Activated naive CD8-positive, alpha-beta T cell treated with anti-CD3 and anti-CD28 coated beads, Interleukin-2, amount 50 U/mL, for 24 hours (primary cell): ENCODE measurements at regions not wholly inside any gene's neighbourhood (a gene's known extent, or its start where the extent isn't known, plus 50 kb on each side); places are given as distances from the start of the nearest gene placed in this dataset.

Source experiments
- ATAC-seq: fragments of 150-1000 bp; cut with Tn5 transposase; one replicate; pipeline ENCODE4 v1.10.0; 2021
- DNase-seq: peaks from one replicate; pipeline ENCODE4 v3.0.0; 2021
- H3K27ac Mint-ChIP-seq: one replicate; pipeline ENCODE4 v1.8.0; 2021; ENCODE audit warnings: mild to moderate bottlenecking, mixed read lengths
- H3K27me3 Mint-ChIP-seq: one replicate; pipeline ENCODE4 v1.8.0; 2021; ENCODE audit warnings: mixed read lengths
- H3K36me3 Mint-ChIP-seq: one replicate; pipeline ENCODE4 v1.8.0; 2021; ENCODE audit warnings: low read depth, mixed read lengths
- H3K4me1 Mint-ChIP-seq: one replicate; pipeline ENCODE4 v1.8.0; 2021; ENCODE audit warnings: mixed read lengths
- H3K4me3 Mint-ChIP-seq: one replicate; pipeline ENCODE4 v1.8.0; 2021; ENCODE audit warnings: mild to moderate bottlenecking, moderate library complexity, mixed read lengths
- H3K9me3 Mint-ChIP-seq: one replicate; pipeline ENCODE4 v1.8.0; 2021; ENCODE audit warnings: mixed read lengths

DNA sequence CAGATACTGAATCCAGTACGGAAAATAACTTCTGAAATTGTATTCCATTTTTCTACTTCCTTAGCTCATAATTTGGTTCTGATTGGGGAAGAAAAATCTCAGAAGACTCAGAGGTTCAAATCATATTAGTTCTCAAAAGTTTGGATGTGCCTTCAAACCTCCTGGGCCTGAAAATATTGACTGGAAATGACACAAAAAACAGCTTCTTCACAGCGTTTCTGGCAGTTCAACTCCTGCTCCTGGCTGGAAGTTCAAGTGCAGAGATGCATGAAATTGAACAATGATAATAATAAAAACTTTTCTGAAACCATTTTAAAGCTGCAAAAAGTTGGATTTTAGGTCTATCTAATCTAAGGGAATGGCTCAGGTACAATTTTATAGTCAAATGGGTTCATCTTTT lies 1459.9 kb upstream of the CELF4 start:
- Mint-ChIP-seq H3K4me1 (no peaks in the 10 kb centered on the region), H3K36me3 (no peaks in the 10 kb centered on the region), H3K27ac (no peak overlapping the region), H3K4me3 (no peak overlapping the region), H3K27me3 (no peaks in the 10 kb centered on the region), H3K9me3 (no peaks in the 10 kb centered on the region)
- ATAC-seq: no peak
- no peak for DNase-seq

DNA sequence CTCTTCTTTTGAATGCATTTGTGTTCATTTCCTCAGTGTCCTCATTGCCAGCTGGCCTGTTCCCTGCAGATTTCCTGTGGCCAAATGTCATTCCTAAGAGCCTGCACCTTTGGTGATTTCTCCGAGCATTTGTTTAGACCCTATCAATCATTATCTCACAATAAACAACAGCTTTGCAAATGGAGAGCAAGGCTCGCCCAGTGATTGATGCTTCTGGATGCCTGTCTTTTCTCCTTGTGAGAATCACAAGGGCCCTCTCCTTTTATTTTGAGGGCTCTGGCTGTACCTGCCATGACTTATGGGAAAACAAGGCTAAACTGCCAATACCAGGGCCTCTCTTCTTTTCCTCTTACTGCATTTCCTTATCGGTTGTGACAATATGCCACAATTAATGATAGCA lies 1454.4 kb upstream of the CELF4 start:
- H3K27ac Mint-ChIP-seq: no peak overlapping the region

DNA sequence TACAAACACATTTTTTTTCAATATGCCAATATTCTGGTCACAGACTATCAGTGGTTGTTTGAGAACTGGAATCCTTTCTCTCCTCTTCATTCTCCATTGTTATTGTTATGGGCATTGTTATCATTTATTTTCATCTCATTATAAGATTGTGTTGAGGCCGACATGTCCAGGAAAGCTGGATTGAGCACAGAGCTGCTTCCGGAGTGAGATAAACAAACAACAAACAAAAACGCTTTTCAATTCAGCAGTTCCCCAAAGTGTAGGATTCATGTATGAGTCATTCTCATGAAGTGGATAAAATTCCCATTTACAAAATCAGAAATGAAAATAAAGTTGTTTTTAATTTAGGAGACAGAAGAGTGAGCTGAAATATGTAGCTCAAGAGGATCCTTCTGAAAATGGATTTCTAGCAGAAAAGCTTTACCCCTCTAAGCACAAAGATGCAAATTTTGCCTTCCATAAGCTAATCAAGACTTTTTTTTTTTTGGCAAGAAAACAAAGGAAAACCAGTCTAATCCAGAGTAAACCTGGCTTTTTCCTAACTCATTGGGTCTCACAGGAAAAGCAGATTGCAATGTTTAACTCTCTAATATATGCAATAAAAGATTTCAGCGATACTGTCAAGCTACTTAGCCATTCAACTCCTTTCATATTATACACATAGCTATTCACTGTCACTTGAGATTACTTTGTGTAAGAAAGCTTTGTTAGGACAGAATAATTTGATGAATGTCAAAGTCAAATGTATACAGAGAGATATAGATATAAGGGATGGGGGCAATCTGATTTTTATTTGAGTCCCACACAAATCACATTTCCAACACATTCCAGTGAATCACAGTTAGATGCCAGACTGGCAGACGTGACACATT lies 1441.7 kb upstream of the CELF4 start:
- Mint-ChIP-seq H3K36me3 (no peaks in the 10 kb centered on the region), H3K4me3 (no peak overlapping the region), H3K9me3 (no peaks in the 10 kb centered on the region), H3K27ac (no peak overlapping the region), H3K27me3 (no peaks in the 10 kb centered on the region), H3K4me1 (no peaks in the 10 kb centered on the region)
- no peak for DNase-seq
- no peak for ATAC-seq

More for the DNA sequence above, 1454.4 kb upstream of the CELF4 start:
- no peak overlapping the region for H3K4me3 Mint-ChIP-seq
- no peaks in the 10 kb centered on the region for H3K27me3 Mint-ChIP-seq
- no peaks in the 10 kb centered on the region for H3K36me3 Mint-ChIP-seq
- no peak for DNase-seq
- no peaks in the 10 kb centered on the region for H3K4me1 Mint-ChIP-seq
- no peaks in the 10 kb centered on the region for H3K9me3 Mint-ChIP-seq
- ATAC-seq: no peak

DNA sequence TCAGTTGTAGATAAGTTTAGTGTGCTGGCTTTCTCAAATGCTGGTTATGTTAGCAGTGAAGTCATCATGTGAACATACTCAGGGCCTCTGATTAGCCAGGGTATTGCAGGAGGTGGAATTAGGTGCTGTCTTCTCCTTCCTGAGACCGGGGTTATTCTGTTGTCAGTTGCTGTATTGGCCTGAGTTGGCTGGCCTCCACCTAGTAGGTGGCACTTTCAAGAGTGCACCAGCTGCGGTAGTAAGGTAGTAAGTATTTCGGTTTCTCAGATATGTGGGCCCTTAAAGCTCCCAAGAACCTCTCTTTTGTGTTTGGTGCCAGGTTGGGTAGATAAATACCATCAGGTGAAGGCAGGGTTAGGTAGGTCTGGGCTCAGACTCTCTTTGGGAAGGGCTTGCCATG lies 1430.5 kb upstream of the CELF4 start:
- no peak for DNase-seq
- ATAC-seq: peak; percentile 24
- Mint-ChIP-seq H3K27me3 (no peaks in the 10 kb centered on the region), H3K4me3 (no peak overlapping the region), H3K27ac (no peak overlapping the region), H3K36me3 (no peaks in the 10 kb centered on the region), H3K4me1 (no peaks in the 10 kb centered on the region), H3K9me3 (peaks cover 17% of the 10 kb centered on the region)

DNA sequence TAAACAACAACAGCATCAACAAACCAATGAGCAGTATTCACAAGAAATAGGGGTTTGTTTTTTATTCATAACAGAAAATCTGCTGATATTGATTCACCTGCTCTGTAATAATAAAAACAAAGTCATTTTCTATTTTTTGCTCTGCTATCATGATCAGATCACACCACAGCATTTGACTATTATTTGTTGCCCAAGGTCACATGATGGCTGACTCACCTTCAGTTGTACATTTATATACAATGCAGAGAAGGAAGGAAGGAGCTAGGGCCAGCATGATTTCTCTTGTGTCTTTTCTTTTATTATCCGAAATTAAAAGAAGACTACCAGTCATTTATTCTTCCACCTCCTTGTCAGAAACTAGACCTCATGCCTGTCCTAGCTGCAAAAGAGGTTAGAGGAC lies 1427.7 kb upstream of the CELF4 start:
- no peak overlapping the region for H3K27ac Mint-ChIP-seq
- H3K27me3 Mint-ChIP-seq: no peaks in the 10 kb centered on the region
- DNase-seq (no peak), ATAC-seq (no peak)
- no peaks in the 10 kb centered on the region for H3K36me3 Mint-ChIP-seq
- no peaks in the 10 kb centered on the region for H3K4me1 Mint-ChIP-seq
- no peak overlapping the region for H3K4me3 Mint-ChIP-seq
- peaks cover 19% of the 10 kb centered on the region for H3K9me3 Mint-ChIP-seq

DNA sequence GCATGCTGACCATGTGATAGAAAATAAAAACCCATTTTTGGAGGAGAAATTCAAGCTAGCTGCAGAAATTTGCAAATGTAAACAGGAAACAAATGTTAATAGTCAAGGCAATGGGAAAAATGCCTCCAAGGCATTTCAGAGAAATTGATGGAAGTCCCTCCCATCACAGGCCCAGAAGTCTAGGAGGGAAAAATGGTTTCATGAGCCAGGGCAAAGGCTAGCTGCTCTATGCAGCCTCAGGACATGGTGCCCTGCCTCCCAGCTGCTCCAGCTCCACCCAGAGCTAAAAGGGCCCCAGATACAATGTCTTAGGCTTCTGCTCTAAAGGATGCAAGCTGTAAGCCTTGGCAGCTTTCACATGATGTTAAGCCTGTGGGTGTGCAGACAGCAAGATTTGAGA lies 1419.4 kb upstream of the CELF4 start:
- DNase-seq (no peak), ATAC-seq (no peak)
- Mint-ChIP-seq H3K27me3 (peaks cover 2% of the 10 kb centered on the region), H3K4me1 (no peaks in the 10 kb centered on the region), H3K36me3 (no peaks in the 10 kb centered on the region), H3K9me3 (peaks cover 11% of the 10 kb centered on the region), H3K27ac (no peak overlapping the region), H3K4me3 (no peak overlapping the region)

DNA sequence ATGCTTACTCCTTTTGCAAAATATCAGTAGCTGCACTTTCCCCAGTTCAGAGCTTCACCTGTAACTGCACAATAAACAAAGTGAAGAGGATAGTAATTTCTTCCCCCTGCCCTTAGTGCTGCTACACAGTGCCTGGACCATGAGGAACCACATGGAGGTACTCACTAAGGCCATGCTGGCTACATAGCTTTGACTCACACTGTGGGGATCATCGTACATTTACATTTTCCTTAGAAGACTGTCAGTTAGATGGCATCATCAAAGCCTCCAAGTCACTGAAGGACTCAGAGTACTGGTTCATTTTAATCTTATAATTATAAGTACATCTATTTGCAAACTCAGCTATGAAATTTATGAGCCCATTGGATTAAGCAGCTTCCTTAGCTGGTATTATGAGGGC lies 1416.5 kb upstream of the CELF4 start:
- no peak overlapping the region for H3K27ac Mint-ChIP-seq
- H3K4me3 Mint-ChIP-seq: no peak overlapping the region
- ATAC-seq: no peak
- H3K36me3 Mint-ChIP-seq: no peaks in the 10 kb centered on the region
- peaks cover 2% of the 10 kb centered on the region for H3K27me3 Mint-ChIP-seq
- DNase-seq: no peak
- peaks cover 11% of the 10 kb centered on the region for H3K9me3 Mint-ChIP-seq
- no peaks in the 10 kb centered on the region for H3K4me1 Mint-ChIP-seq

DNA sequence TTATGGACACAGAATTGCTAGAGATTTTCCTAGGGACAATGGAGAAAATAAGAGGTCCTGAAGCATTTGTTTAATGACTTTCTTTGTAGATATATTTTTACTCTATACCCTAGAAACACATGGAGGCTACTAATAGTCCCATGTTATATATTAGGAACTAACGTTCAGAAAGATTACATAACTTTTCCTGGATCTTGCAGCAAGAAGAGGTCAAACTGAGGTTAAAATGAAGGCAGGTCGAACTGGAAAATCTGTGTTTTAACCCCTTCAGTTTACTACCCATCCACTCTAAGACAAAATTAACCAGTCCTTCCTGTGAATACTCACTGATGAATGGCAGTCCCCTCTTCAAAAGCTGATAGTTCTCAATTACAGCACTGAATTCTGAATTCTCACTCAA lies 1415.8 kb upstream of the CELF4 start:
- DNase-seq (no peak), ATAC-seq (no peak)
- Mint-ChIP-seq H3K9me3 (peaks cover 11% of the 10 kb centered on the region), H3K4me3 (no peak overlapping the region), H3K4me1 (no peaks in the 10 kb centered on the region), H3K27ac (no peak overlapping the region), H3K27me3 (peaks cover 2% of the 10 kb centered on the region), H3K36me3 (no peaks in the 10 kb centered on the region)

DNA sequence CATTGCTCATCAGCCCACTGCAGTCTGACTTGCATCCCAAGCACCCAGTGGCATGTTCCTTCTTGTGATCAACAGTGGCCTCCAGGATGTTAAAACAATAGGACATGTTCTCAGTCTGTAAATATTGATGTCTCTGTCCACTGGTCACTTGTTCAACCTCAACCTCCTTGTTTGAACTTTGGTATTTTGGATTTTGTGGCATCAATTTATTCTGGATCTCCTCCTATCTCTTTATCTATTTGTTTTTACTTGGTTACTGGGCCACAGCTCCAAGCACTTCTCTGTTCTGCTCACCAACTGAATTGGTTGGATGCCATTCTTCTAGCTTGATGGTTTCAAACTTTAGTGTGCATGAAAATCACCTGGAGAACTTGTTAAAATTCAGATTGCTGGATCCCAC lies 1414.8 kb upstream of the CELF4 start:
- Mint-ChIP-seq H3K27me3 (peaks cover 2% of the 10 kb centered on the region), H3K9me3 (peaks cover 11% of the 10 kb centered on the region), H3K36me3 (no peaks in the 10 kb centered on the region), H3K27ac (no peak overlapping the region), H3K4me3 (no peak overlapping the region), H3K4me1 (no peaks in the 10 kb centered on the region)
- no peak for DNase-seq
- ATAC-seq: no peak

DNA sequence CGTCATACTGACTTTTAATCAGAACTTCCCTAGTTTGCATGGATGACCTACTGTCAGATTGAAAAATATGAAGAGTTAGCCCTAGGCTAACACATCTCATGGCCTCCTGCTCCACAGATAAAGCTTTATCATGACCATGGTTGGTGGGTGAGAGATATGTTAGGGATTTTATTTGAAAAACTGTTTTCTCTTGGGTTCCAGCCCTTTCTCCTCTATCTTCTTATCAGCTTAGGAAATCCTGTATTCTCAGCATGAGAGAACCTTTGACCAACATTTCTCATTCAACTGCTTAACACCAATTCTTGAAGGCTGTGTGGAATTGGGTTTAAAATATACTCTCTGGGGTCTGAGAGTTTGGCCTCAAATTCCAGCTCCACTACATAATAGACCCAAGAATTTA lies 1407.0 kb upstream of the CELF4 start:
- no peak for ATAC-seq
- no peaks in the 10 kb centered on the region for H3K27me3 Mint-ChIP-seq
- H3K9me3 Mint-ChIP-seq: no peaks in the 10 kb centered on the region
- no peak overlapping the region for H3K4me3 Mint-ChIP-seq
- no peaks in the 10 kb centered on the region for H3K4me1 Mint-ChIP-seq
- no peak for DNase-seq
- H3K27ac Mint-ChIP-seq: no peak overlapping the region
- H3K36me3 Mint-ChIP-seq: no peaks in the 10 kb centered on the region

DNA sequence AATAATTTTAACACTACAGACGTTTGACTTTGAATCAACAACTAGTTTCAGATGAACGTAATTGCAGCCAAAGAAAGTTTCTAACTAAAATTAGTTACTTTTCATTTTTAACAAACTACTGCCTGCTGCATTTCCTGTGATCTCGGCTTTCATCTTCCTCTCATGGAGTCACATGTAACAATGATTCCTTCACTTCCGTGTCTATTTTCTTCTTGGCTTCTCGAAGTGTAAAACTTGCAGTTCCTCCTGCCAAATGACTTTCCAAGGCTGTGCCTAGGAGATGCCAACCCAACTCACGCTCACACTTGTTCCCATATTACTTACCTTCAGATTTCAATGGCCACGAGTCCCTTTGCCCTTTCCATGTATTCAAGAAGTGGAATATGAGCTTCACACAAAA lies 1406.3 kb upstream of the CELF4 start:
- no peaks in the 10 kb centered on the region for H3K36me3 Mint-ChIP-seq
- ATAC-seq (no peak), DNase-seq (no peak)
- no peaks in the 10 kb centered on the region for H3K4me1 Mint-ChIP-seq
- H3K27me3 Mint-ChIP-seq: no peaks in the 10 kb centered on the region
- H3K27ac Mint-ChIP-seq: no peak overlapping the region
- no peaks in the 10 kb centered on the region for H3K9me3 Mint-ChIP-seq
- H3K4me3 Mint-ChIP-seq: no peak overlapping the region

DNA sequence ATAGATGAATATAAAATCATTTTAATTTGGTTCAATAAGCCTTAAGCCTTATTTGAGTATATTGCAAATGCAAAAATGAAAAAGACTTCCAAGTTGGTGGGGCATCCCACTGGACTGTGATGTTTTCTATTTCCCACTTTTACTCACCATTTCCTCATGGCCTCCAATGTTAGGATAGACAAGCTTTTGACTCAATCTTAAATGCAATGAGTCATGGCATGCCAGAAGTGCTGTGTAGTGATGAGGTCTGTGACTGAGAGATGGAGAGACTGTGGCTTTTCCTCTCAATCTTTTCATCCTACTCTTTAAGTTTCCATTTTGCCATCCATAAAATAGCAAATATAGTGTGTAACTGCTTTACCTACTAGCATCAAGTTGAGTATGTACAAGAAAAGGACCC lies 1401.2 kb upstream of the CELF4 start:
- ATAC-seq: no peak
- Mint-ChIP-seq H3K27ac (no peak overlapping the region), H3K9me3 (no peaks in the 10 kb centered on the region), H3K4me3 (no peak overlapping the region), H3K36me3 (no peaks in the 10 kb centered on the region), H3K27me3 (no peaks in the 10 kb centered on the region), H3K4me1 (no peaks in the 10 kb centered on the region)
- DNase-seq: no peak

DNA sequence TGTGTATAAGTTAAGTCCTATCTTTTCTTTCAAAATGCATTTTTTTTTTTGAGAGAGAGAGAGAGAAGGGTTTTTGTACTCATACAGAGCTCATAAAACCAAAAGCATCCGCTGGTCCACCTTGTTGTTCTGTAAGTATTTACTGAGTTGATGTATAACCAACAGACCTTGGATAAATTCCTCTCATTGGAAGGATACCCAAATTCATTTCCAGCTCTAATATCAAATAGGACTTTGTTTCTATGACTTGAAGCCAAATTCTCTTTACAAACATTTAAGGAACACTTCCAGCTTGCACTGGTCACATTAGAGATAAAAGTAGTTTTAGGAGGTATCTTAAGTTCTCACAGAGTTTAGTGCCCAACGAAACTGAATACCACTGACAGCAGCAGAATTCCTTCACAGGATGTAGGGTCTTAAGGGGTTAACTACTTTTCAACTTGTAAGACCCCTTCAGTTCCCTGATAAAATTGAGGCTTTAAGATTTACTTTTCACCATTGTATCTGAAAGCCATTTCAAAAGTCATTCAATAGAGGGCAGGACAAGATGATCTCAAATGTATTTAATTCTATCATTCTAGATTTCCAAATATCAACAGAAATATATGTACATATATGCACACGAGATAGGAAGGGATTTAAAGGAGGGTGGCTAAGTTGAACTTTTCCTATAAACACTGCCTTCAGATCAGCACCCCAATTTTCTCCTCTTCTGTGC lies 1398.5 kb upstream of the CELF4 start:
- Mint-ChIP-seq H3K36me3 (no peaks in the 10 kb centered on the region), H3K27ac (no peak overlapping the region), H3K4me3 (no peak overlapping the region), H3K27me3 (no peaks in the 10 kb centered on the region), H3K4me1 (no peaks in the 10 kb centered on the region), H3K9me3 (no peaks in the 10 kb centered on the region)
- ATAC-seq (no peak), DNase-seq (no peak)

DNA sequence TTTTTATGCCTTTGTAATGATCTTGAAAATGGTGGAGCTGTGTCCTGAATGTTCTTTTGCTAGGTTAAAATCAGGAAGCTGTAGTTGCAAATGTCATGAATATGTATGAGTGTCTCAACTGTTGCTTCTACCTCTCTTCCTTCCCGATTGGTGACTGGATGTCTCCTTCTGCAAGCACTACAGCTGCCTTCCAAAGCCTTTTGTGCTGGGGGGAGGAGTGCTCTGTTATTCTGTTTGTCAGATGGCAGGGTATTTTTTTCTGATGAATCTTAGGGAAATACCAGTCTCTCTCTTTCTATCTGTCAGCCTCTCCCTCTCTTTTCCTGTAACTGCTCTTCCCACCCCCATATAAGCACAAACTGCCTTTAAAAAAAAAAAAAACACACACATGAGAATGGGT lies 1396.3 kb upstream of the CELF4 start:
- Mint-ChIP-seq H3K27me3 (no peaks in the 10 kb centered on the region), H3K27ac (no peak overlapping the region), H3K36me3 (no peaks in the 10 kb centered on the region), H3K4me3 (no peak overlapping the region), H3K4me1 (no peaks in the 10 kb centered on the region), H3K9me3 (no peaks in the 10 kb centered on the region)
- no peak for DNase-seq
- no peak for ATAC-seq

DNA sequence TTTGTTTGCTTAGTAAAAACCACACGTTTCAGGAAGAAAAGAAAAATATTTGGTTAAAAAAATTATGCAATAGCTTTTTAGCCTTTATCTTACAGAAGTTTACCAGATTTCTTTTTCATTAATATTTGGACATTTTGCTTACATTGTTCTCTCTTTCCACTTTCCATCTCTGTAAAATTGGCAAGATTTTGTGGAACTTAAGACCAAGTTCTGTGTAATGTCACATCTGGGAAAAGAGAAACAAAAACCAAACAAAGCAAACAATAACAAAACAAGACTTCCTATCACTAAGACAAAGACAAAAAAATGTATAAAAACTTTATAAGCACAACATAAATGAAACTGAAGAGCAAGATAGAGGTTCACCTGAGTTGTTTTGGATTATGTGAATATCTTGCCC lies 1392.1 kb upstream of the CELF4 start:
- peaks cover 6% of the 10 kb centered on the region for H3K4me1 Mint-ChIP-seq
- no peak for ATAC-seq
- no peaks in the 10 kb centered on the region for H3K9me3 Mint-ChIP-seq
- H3K4me3 Mint-ChIP-seq: no peak overlapping the region
- DNase-seq: no peak
- H3K27me3 Mint-ChIP-seq: peaks cover 2% of the 10 kb centered on the region
- H3K27ac Mint-ChIP-seq: no peak overlapping the region
- H3K36me3 Mint-ChIP-seq: no peaks in the 10 kb centered on the region
